Suprapubic skin (tissue), 4 donors: ENCODE measurements at regions not wholly inside any gene's neighbourhood (a gene's known extent, or its start where the extent isn't known, plus 50 kb on each side); places are given as distances from the start of the nearest gene placed in this dataset.

Experiments
- DNase-seq, 2 donors: peaks; one replicate each; pipeline ENCODE4 v3.0.0-alpha.2; 2019; ENCODE audit warnings: low spot score in 2 of 2
- H3K27ac ChIP-seq: fragments of 200-600 bp; sonication (generic); one replicate; pipeline ENCODE4 v1.5.1; 2019
- H3K27me3 ChIP-seq: fragments of 200-600 bp; sonication (generic); one replicate; pipeline ENCODE4 v1.5.1; 2019
- H3K36me3 ChIP-seq: fragments of 200-600 bp; sonication (generic); one replicate; pipeline ENCODE4 v1.5.1; 2019
- H3K4me1 ChIP-seq: fragments of 200-600 bp; sonication (generic); one replicate; pipeline ENCODE4 v1.5.1; 2019
- H3K4me3 ChIP-seq: fragments of 200-600 bp; sonication (generic); one replicate; pipeline ENCODE4 v1.5.1; 2019; ENCODE audit warnings: mild to moderate bottlenecking
- H3K9me3 ChIP-seq: fragments of 200-600 bp; sonication (generic); one replicate; pipeline ENCODE4 v1.5.1; 2019
- EP300 ChIP-seq: sonication (generic); formaldehyde crosslinking; IDR thresholded peaks from one replicate; pipeline ENCODE4 v1.6.1; 2017; ENCODE audit warnings: antibody characterized with exemption
- POLR2A ChIP-seq, 2 donors: fragments of 450-650 bp; IDR thresholded peaks; one replicate each; pipeline ENCODE4 v1.6.1; 2017; ENCODE audit warnings: antibody characterized with exemption in 2 of 2, mild to moderate bottlenecking in 2 of 2, moderate library complexity in 2 of 2
- POLR2AphosphoS5 ChIP-seq, 3 donors: sonication (generic); formaldehyde crosslinking; IDR thresholded peaks; one replicate each; pipeline ENCODE4 v1.6.1; 2017; ENCODE audit warnings: antibody characterized with exemption in 3 of 3
- WGBS: methylation state at CpG from one replicate; pipeline ENCODE4 v1.1.5; 2018; 5-methylcytosine and 5-hydroxymethylcytosine counted together
- TF ChIP-seq, protein P1 (sequence below), 2 donors: fragments of 200-600 bp in 1 of 2; fragments of 450-650 bp in 1 of 2; sonication (generic) in 1 of 2; IDR thresholded peaks; one replicate each; pipeline ENCODE4 v1.5.1; 2016 to 2019; ENCODE audit warnings: antibody characterized with exemption in 2 of 2, mild to moderate bottlenecking in 1 of 2, moderate library complexity in 1 of 2

DNA sequence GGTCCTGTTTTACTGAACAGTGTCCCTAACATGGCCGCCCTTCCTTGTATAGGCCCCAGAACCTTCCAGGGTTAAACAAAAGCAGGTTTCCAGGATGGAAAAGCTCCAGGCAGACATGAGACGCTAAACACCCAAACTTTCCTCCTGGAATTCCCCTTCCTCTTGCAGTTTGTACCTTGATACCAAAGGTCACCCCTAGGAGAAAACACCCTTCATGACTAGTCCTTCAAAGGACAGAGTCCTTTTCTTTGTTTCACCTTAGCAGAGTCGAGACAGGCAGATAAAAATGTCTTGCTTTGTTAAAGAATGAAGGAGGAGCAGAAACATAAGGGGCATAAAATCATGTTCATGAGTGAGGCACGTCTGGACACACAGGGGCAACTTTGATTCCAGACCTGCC, 247.5 kb downstream of the BCOR start:
- DNase-seq, result no peak
- no peaks in the 10 kb centered on the region for H3K27me3 ChIP-seq
- no peak for TF ChIP-seq POLR2AphosphoS5 (IDR thresholded peaks at IDR 0.05)
- no peak for TF ChIP-seq EP300
- TF ChIP-seq POLR2A (IDR thresholded peaks at IDR 0.05), result no peak
- TF ChIP-seq, protein P1, sequence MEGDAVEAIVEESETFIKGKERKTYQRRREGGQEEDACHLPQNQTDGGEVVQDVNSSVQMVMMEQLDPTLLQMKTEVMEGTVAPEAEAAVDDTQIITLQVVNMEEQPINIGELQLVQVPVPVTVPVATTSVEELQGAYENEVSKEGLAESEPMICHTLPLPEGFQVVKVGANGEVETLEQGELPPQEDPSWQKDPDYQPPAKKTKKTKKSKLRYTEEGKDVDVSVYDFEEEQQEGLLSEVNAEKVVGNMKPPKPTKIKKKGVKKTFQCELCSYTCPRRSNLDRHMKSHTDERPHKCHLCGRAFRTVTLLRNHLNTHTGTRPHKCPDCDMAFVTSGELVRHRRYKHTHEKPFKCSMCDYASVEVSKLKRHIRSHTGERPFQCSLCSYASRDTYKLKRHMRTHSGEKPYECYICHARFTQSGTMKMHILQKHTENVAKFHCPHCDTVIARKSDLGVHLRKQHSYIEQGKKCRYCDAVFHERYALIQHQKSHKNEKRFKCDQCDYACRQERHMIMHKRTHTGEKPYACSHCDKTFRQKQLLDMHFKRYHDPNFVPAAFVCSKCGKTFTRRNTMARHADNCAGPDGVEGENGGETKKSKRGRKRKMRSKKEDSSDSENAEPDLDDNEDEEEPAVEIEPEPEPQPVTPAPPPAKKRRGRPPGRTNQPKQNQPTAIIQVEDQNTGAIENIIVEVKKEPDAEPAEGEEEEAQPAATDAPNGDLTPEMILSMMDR (IDR thresholded peaks at IDR 0.05), result no peak
- WGBS, result 55% methylated on average over 4 of the region's 4 CpGs
- no peaks in the 10 kb centered on the region for H3K36me3 ChIP-seq
- no peaks in the 10 kb centered on the region for H3K4me1 ChIP-seq
- H3K27ac ChIP-seq, result no peak overlapping the region
- no peaks in the 10 kb centered on the region for H3K9me3 ChIP-seq
- no peak overlapping the region for H3K4me3 ChIP-seq

DNA sequence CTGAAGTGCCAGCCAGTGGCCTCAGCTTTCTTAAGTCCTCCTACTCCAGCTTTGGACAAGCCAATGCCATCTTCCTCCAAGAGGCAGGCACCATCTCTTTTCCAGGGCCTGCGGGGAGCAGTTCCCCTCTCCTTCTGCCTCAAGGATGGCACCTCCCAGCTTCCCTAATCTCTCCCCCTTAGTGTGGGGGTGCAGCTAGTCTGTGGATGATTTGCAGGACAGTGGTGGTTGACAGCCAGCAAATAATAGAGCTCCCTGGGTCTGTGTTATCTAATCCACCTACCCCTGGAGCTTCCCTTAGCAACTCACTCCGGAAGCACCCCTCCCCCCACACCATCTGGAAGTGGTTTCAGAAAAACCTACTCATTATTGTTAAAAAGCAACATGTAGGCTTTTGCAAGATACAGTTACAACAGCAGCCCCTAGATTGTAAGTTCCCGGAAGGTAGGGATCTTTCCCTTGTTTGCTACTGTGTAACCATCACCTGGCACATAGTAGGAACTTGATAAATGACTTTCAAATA, 247.1 kb downstream of the BCOR start:
- 70% methylated on average over 3 of the region's 3 CpGs for WGBS
- peaks cover 3% of the 10 kb centered on the region for H3K4me1 ChIP-seq
- DNase-seq, result no peak
- H3K27ac ChIP-seq, result no peak overlapping the region
- no peak overlapping the region for H3K4me3 ChIP-seq
- H3K36me3 ChIP-seq, result no peaks in the 10 kb centered on the region
- H3K9me3 ChIP-seq, result no peaks in the 10 kb centered on the region
- TF ChIP-seq EP300 (no peak), POLR2AphosphoS5 (IDR thresholded peaks at IDR 0.05) (no peak), POLR2A (IDR thresholded peaks at IDR 0.05) (no peak)
- TF ChIP-seq, protein P1 (IDR thresholded peaks at IDR 0.05), result no peak
- no peaks in the 10 kb centered on the region for H3K27me3 ChIP-seq

DNA sequence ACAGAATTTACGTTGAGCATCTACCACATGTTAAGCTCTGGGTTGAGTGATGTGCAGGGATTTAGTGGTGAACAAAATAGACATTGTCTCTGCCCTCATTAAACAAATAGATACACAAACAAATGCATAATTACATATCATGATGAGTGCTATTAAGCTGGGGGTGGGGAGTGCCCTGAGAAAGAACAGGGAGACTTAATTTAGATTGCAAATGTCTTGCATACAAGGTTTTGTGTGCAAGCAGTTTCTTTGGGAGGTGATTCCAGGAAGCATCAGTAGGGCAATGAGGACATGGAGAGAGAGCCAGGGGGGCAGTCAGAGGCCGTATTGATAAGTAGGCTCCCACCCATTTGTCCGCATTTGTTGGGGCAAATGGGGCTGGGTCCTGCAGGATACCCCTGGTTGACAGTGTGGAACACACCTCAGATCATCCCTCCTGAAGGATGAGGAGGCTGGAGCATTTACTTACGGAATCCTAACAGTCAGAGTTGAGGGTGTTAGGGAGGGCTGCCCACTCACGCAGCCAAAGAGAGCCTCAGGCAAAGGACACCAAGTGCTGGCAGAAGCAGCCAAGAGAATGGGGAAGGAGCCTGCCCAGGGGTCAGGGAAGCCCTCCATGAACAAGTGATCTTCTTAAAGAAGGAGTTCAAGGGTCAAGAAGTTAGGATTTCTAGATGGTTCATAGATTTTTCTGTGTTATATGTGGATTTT, 245.9 kb downstream of the BCOR start:
- no peak for DNase-seq
- H3K27me3 ChIP-seq, result no peaks in the 10 kb centered on the region
- peaks cover 8% of the 10 kb centered on the region for H3K4me1 ChIP-seq
- H3K36me3 ChIP-seq, result no peaks in the 10 kb centered on the region
- H3K4me3 ChIP-seq, result no peak overlapping the region
- 67% methylated on average over 5 of the region's 5 CpGs for WGBS
- no peak overlapping the region for H3K27ac ChIP-seq
- no peaks in the 10 kb centered on the region for H3K9me3 ChIP-seq
- TF ChIP-seq POLR2A (IDR thresholded peaks at IDR 0.05) (no peak), POLR2AphosphoS5 (IDR thresholded peaks at IDR 0.05) (no peak), EP300 (no peak)
- TF ChIP-seq, protein P1 (IDR thresholded peaks at IDR 0.05), result no peak

DNA sequence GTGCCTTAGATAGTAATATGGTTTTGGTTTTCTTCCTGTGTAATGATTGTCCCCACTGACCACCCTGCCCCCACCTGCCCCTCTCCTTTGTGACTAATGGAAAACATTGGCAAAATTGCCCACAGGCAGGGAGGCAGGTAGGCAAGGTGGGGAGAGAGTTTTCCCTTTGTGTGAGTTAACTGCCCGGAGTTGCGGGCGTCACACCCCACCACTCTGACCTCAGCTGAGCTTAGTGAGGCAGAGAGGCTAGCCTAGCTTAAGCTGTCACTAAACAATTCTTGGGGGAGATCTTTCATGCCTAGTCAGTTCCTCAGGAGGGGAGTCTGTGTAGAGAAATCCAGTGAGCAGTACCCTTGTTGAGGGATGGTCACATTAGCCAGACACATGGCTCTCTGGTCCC, 245.3 kb downstream of the BCOR start:
- Histone ChIP-seq H3K9me3 (no peaks in the 10 kb centered on the region), H3K27ac (no peak overlapping the region), H3K27me3 (no peaks in the 10 kb centered on the region), H3K4me1 (peaks cover 8% of the 10 kb centered on the region), H3K4me3 (no peak overlapping the region), H3K36me3 (no peaks in the 10 kb centered on the region)
- no peak for DNase-seq
- TF ChIP-seq, protein P1 (IDR thresholded peaks at IDR 0.05), result no peak
- no peak for TF ChIP-seq POLR2A (IDR thresholded peaks at IDR 0.05)
- no peak for TF ChIP-seq EP300
- no peak for TF ChIP-seq POLR2AphosphoS5 (IDR thresholded peaks at IDR 0.05)
- 86% methylated on average over 3 of the region's 3 CpGs for WGBS

DNA sequence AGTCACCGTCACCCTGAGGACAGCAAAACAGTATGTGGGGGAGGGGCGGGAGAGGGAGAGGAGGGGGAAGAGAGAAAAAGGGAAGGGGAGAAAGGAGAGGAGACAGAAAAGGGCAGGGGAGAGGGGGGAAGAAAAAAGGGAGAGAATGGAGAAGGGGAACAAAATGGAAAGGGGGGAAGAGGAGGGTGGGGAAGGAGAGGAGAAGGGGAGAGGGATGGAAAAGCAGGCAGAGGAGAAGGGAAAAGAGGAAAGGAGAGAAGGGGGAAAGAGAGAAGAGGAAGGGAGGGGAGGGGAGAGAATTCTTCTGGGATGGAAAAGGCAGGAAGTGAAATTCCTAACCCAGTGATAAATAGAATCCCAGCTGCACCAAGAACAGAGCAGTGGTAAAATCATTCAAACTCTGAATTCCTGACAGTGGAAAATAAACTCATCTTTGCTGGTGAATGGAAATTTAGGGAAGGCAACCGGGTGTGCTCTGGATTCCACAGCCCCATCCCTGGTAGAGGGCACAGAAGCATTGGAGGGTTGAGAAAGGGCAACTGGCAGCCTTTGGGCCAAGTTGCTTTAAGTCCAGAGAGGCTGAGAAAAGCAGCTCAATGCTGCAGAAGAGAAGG, 244.2 kb downstream of the BCOR start:
- DNase-seq, result no peak
- whole genome bisulfite sequencing, result 58% methylated on average over 3 of the region's 3 CpGs
- Histone ChIP-seq H3K27me3 (no peaks in the 10 kb centered on the region), H3K9me3 (no peaks in the 10 kb centered on the region), H3K4me1 (peaks cover 8% of the 10 kb centered on the region), H3K27ac (no peak overlapping the region), H3K36me3 (no peaks in the 10 kb centered on the region), H3K4me3 (no peak overlapping the region)
- TF ChIP-seq, protein P1 (IDR thresholded peaks at IDR 0.05), result no peak
- TF ChIP-seq EP300 (no peak), POLR2AphosphoS5 (IDR thresholded peaks at IDR 0.05) (no peak), POLR2A (IDR thresholded peaks at IDR 0.05) (no peak)
